ENCODE measurements at regions not wholly inside any gene's neighbourhood (a gene's known extent, or its start where the extent isn't known, plus 50 kb on each side); places are given as distances from the start of the nearest gene placed in this dataset.
"Not testable (repeated sequence)": the region's sequence is repeated elsewhere in the genome, so short reads cannot be mapped to it uniquely, and the experiment has no call there.

DNA sequence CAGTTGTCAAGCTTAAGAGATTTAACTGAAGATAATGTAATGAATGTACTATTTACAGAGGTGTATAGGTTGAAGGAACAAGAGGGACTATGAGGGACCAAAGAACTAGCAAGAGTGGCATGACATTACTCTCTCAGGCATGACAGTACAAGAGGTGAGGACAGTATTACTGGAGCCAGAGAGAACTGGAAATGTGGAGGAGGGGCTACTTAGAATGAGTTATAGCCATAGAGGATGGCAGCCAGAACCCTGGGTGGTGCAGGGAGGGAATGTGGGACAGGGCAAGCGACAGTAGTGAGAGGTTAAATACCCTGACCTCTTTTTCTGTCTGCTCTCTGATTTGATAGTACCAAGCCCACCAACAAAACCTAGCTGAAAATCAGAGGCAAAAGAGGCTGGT, 122.6 kb upstream of the UGP2 start:
- CTCF ChIA-PET, result no interaction called here
- DNase-seq (ENCODE audit: low spot score), result no peak
- TF ChIP-seq, protein P1, sequence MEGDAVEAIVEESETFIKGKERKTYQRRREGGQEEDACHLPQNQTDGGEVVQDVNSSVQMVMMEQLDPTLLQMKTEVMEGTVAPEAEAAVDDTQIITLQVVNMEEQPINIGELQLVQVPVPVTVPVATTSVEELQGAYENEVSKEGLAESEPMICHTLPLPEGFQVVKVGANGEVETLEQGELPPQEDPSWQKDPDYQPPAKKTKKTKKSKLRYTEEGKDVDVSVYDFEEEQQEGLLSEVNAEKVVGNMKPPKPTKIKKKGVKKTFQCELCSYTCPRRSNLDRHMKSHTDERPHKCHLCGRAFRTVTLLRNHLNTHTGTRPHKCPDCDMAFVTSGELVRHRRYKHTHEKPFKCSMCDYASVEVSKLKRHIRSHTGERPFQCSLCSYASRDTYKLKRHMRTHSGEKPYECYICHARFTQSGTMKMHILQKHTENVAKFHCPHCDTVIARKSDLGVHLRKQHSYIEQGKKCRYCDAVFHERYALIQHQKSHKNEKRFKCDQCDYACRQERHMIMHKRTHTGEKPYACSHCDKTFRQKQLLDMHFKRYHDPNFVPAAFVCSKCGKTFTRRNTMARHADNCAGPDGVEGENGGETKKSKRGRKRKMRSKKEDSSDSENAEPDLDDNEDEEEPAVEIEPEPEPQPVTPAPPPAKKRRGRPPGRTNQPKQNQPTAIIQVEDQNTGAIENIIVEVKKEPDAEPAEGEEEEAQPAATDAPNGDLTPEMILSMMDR (conservative IDR thresholded peaks at IDR 0.05; ENCODE audit: low read depth), result no peak
- no peak overlapping the region for H3K27ac ChIP-seq
- POLR2A ChIA-PET (ENCODE audit: low non-redundant PET), result no interaction called here

- ChIA-PET POLR2A (ENCODE audit: low non-redundant PET) (no interaction called here), CTCF (no interaction called here)
- TF ChIP-seq, protein P1 (conservative IDR thresholded peaks at IDR 0.05; ENCODE audit: low read depth), result no peak
- DNase-seq (ENCODE audit: low spot score), result no peak
- H3K27ac ChIP-seq, result no peak overlapping the region
Observed at GRCh38 chr2:63721082-63721424, 120.6 kb upstream of the UGP2 start.

DNA sequence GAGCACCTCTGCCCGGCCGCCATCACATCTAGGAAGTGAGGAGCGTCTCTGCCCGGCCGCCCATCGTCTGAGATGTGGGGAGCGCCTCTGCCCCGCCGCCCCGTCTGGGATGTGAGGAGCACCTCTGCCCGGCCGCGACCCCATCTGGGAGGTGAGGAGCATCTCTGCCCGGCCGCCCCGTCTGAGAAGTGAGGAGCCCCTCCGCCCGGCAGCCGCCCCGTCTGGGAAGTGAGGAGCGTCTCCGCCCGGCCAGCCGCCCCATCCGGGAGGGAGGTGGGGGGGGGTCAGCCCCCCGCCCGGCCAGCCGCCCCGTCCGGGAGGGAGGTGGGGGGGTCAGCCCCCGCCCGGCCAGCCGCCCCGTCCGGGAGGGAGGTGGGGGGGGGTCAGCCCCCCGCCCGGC, 119.4 kb upstream of the UGP2 start:
- CTCF ChIA-PET; DNase-seq (ENCODE audit: low spot score); H3K27ac ChIP-seq; POLR2A ChIA-PET (ENCODE audit: low non-redundant PET): not testable (repeated sequence)

GRCh38 chr2:63723709-63724108, 118.0 kb upstream of the UGP2 start:
- DNase-seq (ENCODE audit: low spot score), result no peak
- no peak overlapping the region for H3K27ac ChIP-seq
- TF ChIP-seq, protein P1 (conservative IDR thresholded peaks at IDR 0.05; ENCODE audit: low read depth), result no peak
- CTCF ChIA-PET, result no interaction called here
- POLR2A ChIA-PET (ENCODE audit: low non-redundant PET), result no interaction called here

- H3K27ac ChIP-seq; POLR2A ChIA-PET (ENCODE audit: low non-redundant PET); CTCF ChIA-PET; DNase-seq (ENCODE audit: low spot score): not testable (repeated sequence)
Observed at GRCh38 chr2:63725212-63725611, 116.5 kb upstream of the UGP2 start.

DNA sequence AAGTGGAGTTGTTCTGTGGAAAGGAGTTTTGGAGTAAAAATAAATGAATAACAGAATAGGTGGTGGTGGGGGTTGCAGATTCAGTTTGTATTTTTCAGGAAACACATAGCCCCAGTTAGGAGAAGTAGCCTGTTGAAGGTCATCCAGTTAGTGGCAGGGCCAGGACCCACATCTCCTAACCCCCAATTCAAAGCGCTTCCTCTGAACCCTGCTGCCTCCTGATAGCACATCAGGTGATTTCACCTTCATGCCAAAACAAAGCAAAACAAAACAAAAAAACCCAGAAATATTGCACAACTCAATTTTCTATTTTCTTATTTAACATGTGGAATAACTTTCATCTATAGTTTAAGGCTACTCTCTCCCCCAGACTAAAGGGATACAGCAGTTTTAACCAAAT, 112.3 kb upstream of the UGP2 start:
- DNase-seq (ENCODE audit: low spot score), result no peak
- TF ChIP-seq, protein P1 (conservative IDR thresholded peaks at IDR 0.05; ENCODE audit: low read depth), result no peak
- no peak overlapping the region for H3K27ac ChIP-seq
- POLR2A ChIA-PET (ENCODE audit: low non-redundant PET), result no interaction called here
- CTCF ChIA-PET, result no interaction called here

GRCh38 chr2:63729831-63730230, 111.9 kb upstream of the UGP2 start:
- TF ChIP-seq, protein P1 (conservative IDR thresholded peaks at IDR 0.05; ENCODE audit: low read depth), result no peak
- ChIA-PET POLR2A (ENCODE audit: low non-redundant PET) (no interaction called here), CTCF (no interaction called here)
- no peak overlapping the region for H3K27ac ChIP-seq
- DNase-seq (ENCODE audit: low spot score), result no peak

- TF ChIP-seq, protein P1 (conservative IDR thresholded peaks at IDR 0.05; ENCODE audit: low read depth), result no peak
- no peak for DNase-seq (ENCODE audit: low spot score)
- no peak overlapping the region for H3K27ac ChIP-seq
- CTCF ChIA-PET, result interaction anchor here (0.5 kb wide), 1 partner anchor 81 kb away, joined by 5 read pairs; no protein-coding TSS in a partner anchor
- POLR2A ChIA-PET (ENCODE audit: low non-redundant PET), result no interaction called here
Observed at GRCh38 chr2:63734510-63734909, 107.2 kb upstream of the UGP2 start.

Measured in RWPE1 (cell line).